WTC11 (cell line): ENCODE measurements at regions not wholly inside any gene's neighbourhood (a gene's known extent, or its start where the extent isn't known, plus 50 kb on each side); places are given as distances from the start of the nearest gene placed in this dataset.

Experiments
- ATAC-seq: fragments of 200-7000 bp; cut with Tn5 transposase; 2 replicates; pipeline ENCODE4 v1.10.0; 2021; ENCODE audit warnings: mild to moderate bottlenecking, moderate library complexity
- CTCF ChIA-PET: fragments of 300-600 bp; sonication (Branson Sonifier 250); formaldehyde crosslinking; loops from one replicate; lab custom pipeline; 2021; ENCODE audit warnings: antibody characterized with exemption; lab: Charles Lee
- POLR2A ChIA-PET: fragments of 350-600 bp; sonication (Branson Sonifier 250); formaldehyde crosslinking; loops from one replicate; lab custom pipeline; 2021; ENCODE audit warnings: antibody characterized with exemption; lab: Charles Lee
- DNase-seq: peaks from one replicate; pipeline ENCODE4 v3.0.0; 2021; ENCODE audit warnings: low spot score
- H3K27ac Mint-ChIP-seq: 2 replicates; pipeline ENCODE4 v1.8.0; 2021; ENCODE audit warnings: mixed read lengths
- H3K27me3 Mint-ChIP-seq: 2 replicates; pipeline ENCODE4 v1.8.0; 2021; ENCODE audit warnings: low read depth, mild to moderate bottlenecking, moderate library complexity, mixed read lengths
- H3K36me3 Mint-ChIP-seq: 2 replicates; pipeline ENCODE4 v1.8.0; 2021; ENCODE audit warnings: mixed read lengths
- H3K4me1 Mint-ChIP-seq: 2 replicates; pipeline ENCODE4 v1.8.0; 2022; ENCODE audit warnings: mixed read lengths
- H3K4me3 Mint-ChIP-seq: 2 replicates; pipeline ENCODE4 v1.8.0; 2021; ENCODE audit warnings: mild to moderate bottlenecking, moderate library complexity, mixed read lengths
- H3K9me3 Mint-ChIP-seq: 2 replicates; pipeline ENCODE4 v1.8.0; 2021; ENCODE audit warnings: mixed read lengths
- ARID4B ChIP-seq: sonication (generic); formaldehyde crosslinking; IDR thresholded peaks from 2 replicates; pipeline ENCODE4 v1.8.0; 2023; ENCODE audit warnings: missing genetic modification reagents, mild to moderate bottlenecking, borderline replicate concordance
- CBFB ChIP-seq: sonication (generic); formaldehyde crosslinking; IDR thresholded peaks from 2 replicates; pipeline ENCODE4 v1.8.1; 2022; ENCODE audit warnings: mild to moderate bottlenecking, low read depth, missing genetic modification reagents
- E2F5 ChIP-seq: sonication (generic); formaldehyde crosslinking; IDR thresholded peaks from 2 replicates; pipeline ENCODE4 v1.8.1; 2022; ENCODE audit warnings: mild to moderate bottlenecking, moderate library complexity, missing genetic modification reagents
- EMX1 ChIP-seq: fragments of 250-450 bp; sonication (Bioruptor Pico); IDR thresholded peaks from 2 replicates; pipeline ENCODE4 v1.8.0; 2021; ENCODE audit warnings: mild to moderate bottlenecking
- FOXP4 ChIP-seq: sonication (generic); formaldehyde crosslinking; IDR thresholded peaks from 2 replicates; pipeline ENCODE4 v1.8.0; 2022; ENCODE audit warnings: mild to moderate bottlenecking, missing genetic modification reagents
- GTF2I ChIP-seq: fragments of 250-450 bp; sonication (Bioruptor Pico); conservative IDR thresholded peaks from 2 replicates; pipeline ENCODE4 v1.4.0; 2021; ENCODE audit warnings: mild to moderate bottlenecking
- MAX ChIP-seq: sonication (generic); formaldehyde crosslinking; IDR thresholded peaks from 2 replicates; pipeline ENCODE4 v1.8.0; 2022; ENCODE audit warnings: mild to moderate bottlenecking, missing genetic modification reagents
- MXD4 ChIP-seq: fragments of 250-450 bp; sonication (Bioruptor Pico); IDR thresholded peaks from 2 replicates; pipeline ENCODE4 v1.8.0; 2021; ENCODE audit warnings: mild to moderate bottlenecking, moderate library complexity, borderline replicate concordance
- NFE2L1 ChIP-seq: sonication (generic); formaldehyde crosslinking; IDR thresholded peaks from 2 replicates; pipeline ENCODE4 v1.8.1; 2023; ENCODE audit warnings: missing genetic modification reagents
- NFYB ChIP-seq: sonication (generic); formaldehyde crosslinking; conservative IDR thresholded peaks from 2 replicates; pipeline ENCODE4 v1.8.0; 2022; ENCODE audit warnings: low read depth, missing genetic modification reagents
- NR1H2 ChIP-seq: sonication (generic); formaldehyde crosslinking; IDR thresholded peaks from 2 replicates; pipeline ENCODE4 v1.9.0; 2021; ENCODE audit warnings: mild to moderate bottlenecking, moderate library complexity, missing genetic modification reagents
- PREB ChIP-seq: sonication (generic); formaldehyde crosslinking; IDR thresholded peaks from 2 replicates; pipeline ENCODE4 v1.8.1; 2022; ENCODE audit warnings: mild to moderate bottlenecking, missing genetic modification reagents, moderate library complexity, borderline replicate concordance
- RORB ChIP-seq: fragments of 250-450 bp; sonication (Bioruptor Pico); IDR thresholded peaks from 2 replicates; pipeline ENCODE4 v1.9.0; 2021; ENCODE audit warnings: mild to moderate bottlenecking
- SOX15 ChIP-seq: fragments of 250-450 bp; sonication (Bioruptor Pico); IDR thresholded peaks from 2 replicates; pipeline ENCODE4 v1.9.0; 2021; ENCODE audit warnings: mild to moderate bottlenecking
- TCF7 ChIP-seq: sonication (generic); formaldehyde crosslinking; IDR thresholded peaks from 2 replicates; pipeline ENCODE4 v1.8.0; 2022; ENCODE audit warnings: mild to moderate bottlenecking, low read depth, missing genetic modification reagents, moderate library complexity
- USF2 ChIP-seq: sonication (generic); formaldehyde crosslinking; IDR thresholded peaks from 2 replicates; pipeline ENCODE4 v1.8.1; 2023; ENCODE audit warnings: mild to moderate bottlenecking, missing genetic modification reagents, moderate library complexity
- ZBTB21 ChIP-seq: sonication (generic); formaldehyde crosslinking; IDR thresholded peaks from 2 replicates; pipeline ENCODE4 v1.8.1; 2023; ENCODE audit warnings: mild to moderate bottlenecking, missing genetic modification reagents, borderline replicate concordance
- ZNF232 ChIP-seq: sonication (generic); formaldehyde crosslinking; IDR thresholded peaks from 2 replicates; pipeline ENCODE4 v1.8.0; 2022; ENCODE audit warnings: mild to moderate bottlenecking, missing genetic modification reagents
- ZNF416 ChIP-seq: fragments of 250-450 bp; sonication (Bioruptor Pico); IDR thresholded peaks from 2 replicates; pipeline ENCODE4 v1.9.0; 2021; ENCODE audit warnings: mild to moderate bottlenecking, inconsistent platforms
- ZNF532 ChIP-seq: fragments of 250-450 bp; sonication (Bioruptor Pico); IDR thresholded peaks from 2 replicates; pipeline ENCODE4 v1.9.0; 2021; ENCODE audit warnings: mild to moderate bottlenecking, borderline replicate concordance
- ZSCAN18 ChIP-seq: fragments of 250-450 bp; sonication (Bioruptor Pico); IDR thresholded peaks from 2 replicates; pipeline ENCODE4 v2.1.2; 2022; ENCODE audit warnings: mild to moderate bottlenecking, moderate library complexity

- TF ChIP-seq ARID4B (CRISPR knock-in tag) (no peak), GTF2I (CRISPR knock-in tag) (no peak), E2F5 (no peak)
These were observed 366.7 kb downstream of the BUD13 start (continued) for GRCh38 chr11:116406042-116406441.

GRCh38 chr11:116404462-116404798, 368.4 kb downstream of the BUD13 start:
- POLR2A ChIA-PET, result no interaction called here

More at GRCh38 chr11:116404462-116404798, 368.4 kb downstream of the BUD13 start:
- TF ChIP-seq FOXP4 (CRISPR knock-in tag) (no peak), TCF7 (CRISPR knock-in tag) (no peak), PREB (CRISPR knock-in tag) (no peak), NR1H2 (CRISPR knock-in tag) (no peak), RORB (CRISPR knock-in tag) (no peak), SOX15 (CRISPR knock-in tag) (no peak), ZNF416 (CRISPR knock-in tag) (no peak), EMX1 (CRISPR knock-in tag) (no peak), ZBTB21 (CRISPR knock-in tag) (no peak), ZNF532 (CRISPR knock-in tag) (no peak), USF2 (CRISPR knock-in tag) (no peak), E2F5 (no peak), ZNF232 (CRISPR knock-in tag) (no peak), ZSCAN18 (CRISPR knock-in tag) (no peak), GTF2I (CRISPR knock-in tag) (no peak), CBFB (no peak), MAX (CRISPR knock-in tag) (no peak), NFE2L1 (CRISPR knock-in tag) (no peak), MXD4 (no peak), NFYB (CRISPR knock-in tag) (no peak)
- H3K4me3 Mint-ChIP-seq, result no peak overlapping the region
- ATAC-seq (no peak), DNase-seq (no peak)
- H3K36me3 Mint-ChIP-seq, result no peaks in the 10 kb centered on the region
- no peaks in the 10 kb centered on the region for H3K27me3 Mint-ChIP-seq
- CTCF ChIA-PET, result interaction anchor here (0.7 to 1.2 kb wide), 3 partner anchors 46 to 123 kb away, joined by 3 read pairs; no protein-coding TSS in a partner anchor
- H3K27ac Mint-ChIP-seq, result no peak overlapping the region
- H3K9me3 Mint-ChIP-seq, result no peaks in the 10 kb centered on the region
- peaks cover 34% of the 10 kb centered on the region for H3K4me1 Mint-ChIP-seq
